ENCODE measurements at regions not wholly inside any gene's neighbourhood (a gene's known extent, or its start where the extent isn't known, plus 50 kb on each side); places are given as distances from the start of the nearest gene placed in this dataset.

- DNase-seq = no peak
Observed at GRCh38 chr2:6721395-6721794, 144.3 kb downstream of the CMPK2 start.

GRCh38 chr2:6722574-6722973 is 143.1 kb downstream of the CMPK2 start:
- DNase-seq = no peak

GRCh38 chr2:6723865-6724604 is 141.7 kb downstream of the CMPK2 start:
- DNase-seq = no peak

- no peak for DNase-seq
Observed at GRCh38 chr2:6724605-6725140, 141.0 kb downstream of the CMPK2 start.

GRCh38 chr2:6728156-6728555 is 137.6 kb downstream of the CMPK2 start:
- no peak for DNase-seq

GRCh38 chr2:6730003-6730402 is 135.7 kb downstream of the CMPK2 start:
- DNase-seq = no peak

- DNase-seq = no peak
Observed at GRCh38 chr2:6730649-6731532, 134.8 kb downstream of the CMPK2 start.

GRCh38 chr2:6739547-6739946 is 126.2 kb downstream of the CMPK2 start:
- no peak for DNase-seq

GRCh38 chr2:6741229-6741628 is 124.5 kb downstream of the CMPK2 start:
- no peak for DNase-seq

GRCh38 chr2:6744038-6744437 is 121.7 kb downstream of the CMPK2 start:
- DNase-seq = no peak

GRCh38 chr2:6747433-6747832 is 118.3 kb downstream of the CMPK2 start:
- DNase-seq = no peak

GRCh38 chr2:6748406-6749067 is 117.2 kb downstream of the CMPK2 start:
- DNase-seq = no peak

GRCh38 chr2:6749962-6750361 is 115.7 kb downstream of the CMPK2 start:
- no peak for DNase-seq

- DNase-seq = no peak
Observed at GRCh38 chr2:6750411-6751158, 115.1 kb downstream of the CMPK2 start.

- DNase-seq = no peak
Observed at GRCh38 chr2:6754419-6754818, 111.3 kb downstream of the CMPK2 start.

GRCh38 chr2:6755456-6755855 is 110.3 kb downstream of the CMPK2 start:
- DNase-seq = no peak

GRCh38 chr2:6757215-6757614 is 108.5 kb downstream of the CMPK2 start:
- no peak for DNase-seq

- DNase-seq = no peak
Observed at GRCh38 chr2:6759689-6760088, 106.0 kb downstream of the CMPK2 start.

- DNase-seq = no peak
Observed at GRCh38 chr2:6760132-6760531, 105.6 kb downstream of the CMPK2 start.

GRCh38 chr2:6764968-6765723 is 100.6 kb downstream of the CMPK2 start:
- DNase-seq = no peak

All from anterior cingulate cortex (tissue), 58 donors.